Fibroblast of villous mesenchyme (primary cell): ENCODE measurements at regions not wholly inside any gene's neighbourhood (a gene's known extent, or its start where the extent isn't known, plus 50 kb on each side); places are given as distances from the start of the nearest gene placed in this dataset.
A peak's percentile ranks its signal among the peaks of the same experiment; 100 is the strongest.

Experiments used
- DNase-seq: peaks from one replicate; pipeline ENCODE4 v3.0.0-alpha.2; 2010; ENCODE audit warnings: low read depth
- H3K4me3 ChIP-seq: 2 replicates; pipeline ENCODE4 v1.5.1; 2011; ENCODE audit warnings: low read depth, mild to moderate bottlenecking, low read length
- CTCF ChIP-seq: IDR thresholded peaks from 2 replicates; pipeline ENCODE4 v1.5.1; 2012; ENCODE audit warnings: low read depth, mild to moderate bottlenecking, low read length; ENCODE audit not compliant: insufficient read depth

GRCh38 chr6:14472255-14472985 is 354.8 kb downstream of the CD83 start:
- no peak for DNase-seq
- no peak overlapping the region for H3K4me3 ChIP-seq
- TF ChIP-seq CTCF = no peak

- peak; percentile 46 for DNase-seq
- no peak overlapping the region for H3K4me3 ChIP-seq
- no peak for TF ChIP-seq CTCF
Measured at GRCh38 chr6:14472986-14473337, 355.4 kb downstream of the CD83 start.

- DNase-seq = no peak
- H3K4me3 ChIP-seq = no peak overlapping the region
- no peak for TF ChIP-seq CTCF
Measured at GRCh38 chr6:14474816-14475215, 357.2 kb downstream of the CD83 start.

GRCh38 chr6:14475306-14475705 is 357.7 kb downstream of the CD83 start:
- no peak for DNase-seq
- no peak overlapping the region for H3K4me3 ChIP-seq
- TF ChIP-seq CTCF = no peak

GRCh38 chr6:14476793-14477531 is 359.4 kb downstream of the CD83 start:
- peak overlapping the region; percentile 35 for H3K4me3 ChIP-seq
- DNase-seq = peak; percentile 94

GRCh38 chr6:14477559-14477958 is 360.0 kb downstream of the CD83 start:
- no peak overlapping the region for H3K4me3 ChIP-seq
- TF ChIP-seq CTCF = no peak
- DNase-seq = no peak

More at GRCh38 chr6:14476793-14477531, 359.4 kb downstream of the CD83 start:
- TF ChIP-seq CTCF = no peak
